GM12878 (cell line): ENCODE measurements at regions not wholly inside any gene's neighbourhood (a gene's known extent, or its start where the extent isn't known, plus 50 kb on each side); places are given as distances from the start of the nearest gene placed in this dataset.

Source experiments
- ATAC-seq: fragments of 200-7000 bp; cut with Tn5 transposase; 3 replicates; pipeline ENCODE4 v1.9.1; 2020; ENCODE audit warnings: mild to moderate bottlenecking, moderate library complexity
- BruUV-seq: library from RNA; stranded (reverse); fragments of 400-500 nt; replicated peaks from 2 replicates; lab custom pipeline; 2021; lab: Mats Ljungman, UMichigan
- CTCF ChIA-PET: fragments of 300-600 bp; sonication (Branson Sonifier 250); formaldehyde crosslinking; extraction: SDS; loops from one replicate; lab custom pipeline; 2021; ENCODE audit warnings: inconsistent platforms; lab: Yijun Ruan, JAX
- POLR2A ChIA-PET: fragments of 350-600 bp; formaldehyde crosslinking; extraction: SDS; loops from one replicate; lab custom pipeline; 2021; ENCODE audit warnings: inconsistent platforms; lab: Charles Lee
- RAD21 ChIA-PET: fragments of 300-600 bp; sonication (Branson Sonifier 250); formaldehyde crosslinking; loops from one replicate; lab custom pipeline; 2023; ENCODE audit warnings: antibody characterized with exemption; ENCODE audit not compliant: unreplicated experiment; lab: Charles Lee
- SMC1A ChIA-PET: fragments of 300-600 bp; sonication (Branson Sonifier 250); formaldehyde crosslinking; loops from one replicate; lab custom pipeline; 2023; ENCODE audit not compliant: unreplicated experiment, uncharacterized antibody; lab: Charles Lee
- DNase-seq: peaks from one replicate; pipeline ENCODE4 v3.0.0-alpha.2; 2011; ENCODE audit warnings: low read depth, low spot score
- FAIRE-seq: peaks from 3 replicates; lab custom pipeline; 2011; peaks lifted over from hg19 to GRCh38; lab: Jason Lieb, UNC
- H2AFZ ChIP-seq: 2 replicates; pipeline ENCODE4 v1.6.0; 2011; ENCODE audit warnings: low read depth, low read length, control low read depth; ENCODE audit not compliant: control insufficient read depth
- H3K27ac ChIP-seq: 2 replicates; pipeline ENCODE4 v1.5.1; 2011; ENCODE audit warnings: control low read depth; ENCODE audit not compliant: control insufficient read depth, insufficient read depth
- H3K27me3 ChIP-seq, 2 experiments: replicated peaks in 1 of 2; 2 replicates each; pipeline versions ENCODE4 v1.6.0 to v1.6.1; 2011; ENCODE audit warnings: low read length in 1 of 2; ENCODE audit not compliant: control insufficient read depth in 2 of 2, insufficient read depth in 2 of 2
- H3K36me3 ChIP-seq, 2 experiments: 2 replicates each; pipeline ENCODE4 v1.5.1; 2011; ENCODE audit warnings: low read length in 1 of 2; ENCODE audit not compliant: control insufficient read depth in 2 of 2, insufficient read depth in 2 of 2
- H3K4me1 ChIP-seq: 2 replicates; pipeline ENCODE4 v1.6.1; 2011; ENCODE audit warnings: mild to moderate bottlenecking, low read length, moderate library complexity, mixed read lengths; ENCODE audit not compliant: control insufficient read depth, insufficient read depth
- H3K4me2 ChIP-seq: 2 replicates; pipeline ENCODE4 v1.6.0; 2011; ENCODE audit warnings: control low read depth; ENCODE audit not compliant: control insufficient read depth, insufficient read depth
- H3K4me3 ChIP-seq: fragments of 200-600 bp; sonication (generic); 2 replicates; pipeline ENCODE4 v1.5.1; 2016
- H3K79me2 ChIP-seq: 2 replicates; pipeline ENCODE4 v1.6.0; 2011; ENCODE audit warnings: low read length; ENCODE audit not compliant: control insufficient read depth, insufficient read depth
- H3K9ac ChIP-seq: 2 replicates; pipeline ENCODE4 v1.8.0; 2011; ENCODE audit warnings: low read length, control low read depth, mixed read lengths; ENCODE audit not compliant: control insufficient read depth, insufficient read depth
- H3K9me3 ChIP-seq: replicated peaks from 3 replicates; pipeline ENCODE4 v1.5.1; 2011; ENCODE audit warnings: mild to moderate bottlenecking, low read length; ENCODE audit not compliant: control insufficient read depth, insufficient read depth
- H4K20me1 ChIP-seq: 2 replicates; pipeline ENCODE4 v1.6.0; 2011; ENCODE audit not compliant: control insufficient read depth, insufficient read depth
- BMI1 ChIP-seq: fragments of 450-650 bp; IDR thresholded peaks from 2 replicates; pipeline ENCODE4 v1.6.1; 2016; ENCODE audit warnings: mild to moderate bottlenecking, moderate library complexity, borderline replicate concordance
- CREB1 ChIP-seq: IDR thresholded peaks from 2 replicates; pipeline ENCODE4 v1.6.1; 2012; ENCODE audit warnings: low read depth, mild to moderate bottlenecking, inconsistent platforms
- CREM ChIP-seq: IDR thresholded peaks from 2 replicates; pipeline ENCODE4 v1.6.1; 2014; ENCODE audit warnings: antibody characterized with exemption, low read depth
- FOXM1 ChIP-seq: IDR thresholded peaks from 2 replicates; pipeline ENCODE4 v1.6.1; 2012; ENCODE audit warnings: low read depth, mild to moderate bottlenecking, inconsistent platforms, low read length, moderate library complexity
- IRF4 ChIP-seq: IDR thresholded peaks from 2 replicates; pipeline ENCODE4 v1.6.1; 2011; ENCODE audit warnings: low read depth, low read length
- NR2F1 ChIP-seq: fragments of 450-650 bp; conservative IDR thresholded peaks from 2 replicates; pipeline ENCODE4 v1.6.1; 2017; ENCODE audit warnings: mild to moderate bottlenecking
- NRF1 ChIP-seq: conservative IDR thresholded peaks from 2 replicates; pipeline ENCODE4 v1.6.1; 2011; ENCODE audit warnings: mild to moderate bottlenecking, low read depth, low read length, improper control_type of control experiment
- SMC3 ChIP-seq: IDR thresholded peaks from 2 replicates; pipeline ENCODE4 v1.6.1; 2011; ENCODE audit warnings: low read length, improper control_type of control experiment, borderline replicate concordance
- ZSCAN29 ChIP-seq: fragments of 450-650 bp; IDR thresholded peaks from 2 replicates; pipeline ENCODE4 v1.6.1; 2017; ENCODE audit warnings: mild to moderate bottlenecking, moderate library complexity
- WGBS: methylation state at CpG from one replicate; pipeline ENCODE4 v1.1.6; 2016; ENCODE audit warnings: low lambda C conversion rate; ENCODE audit not compliant: insufficient replicate concordance, insufficient coverage; ENCODE audit errors: missing lambda C conversion rate; 5-methylcytosine and 5-hydroxymethylcytosine counted together
- in situ Hi-C: fragments of 300-500 bp; cut with MboI; formaldehyde crosslinking; loops from 9 replicates; pipeline ENCODE4 v1.14.3; 2018; ENCODE audit warnings: mixed read lengths
- intact Hi-C: fragments of 100-400 bp; cut with micrococcal nuclease; formaldehyde crosslinking; loops from one replicate; pipeline ENCODE4 v1.14.2; 2022; ENCODE audit not compliant: unreplicated experiment
- TF ChIP-seq, protein P1 (sequence below): fragments of 450-650 bp; IDR thresholded peaks from 2 replicates; pipeline ENCODE4 v1.6.1; 2016; ENCODE audit warnings: mild to moderate bottlenecking, moderate library complexity, borderline replicate concordance
- TF ChIP-seq, protein P2 (sequence below): fragments of 450-650 bp; IDR thresholded peaks from 2 replicates; pipeline ENCODE4 v1.6.1; 2017; ENCODE audit warnings: antibody characterized with exemption, mild to moderate bottlenecking, moderate library complexity

DNA sequence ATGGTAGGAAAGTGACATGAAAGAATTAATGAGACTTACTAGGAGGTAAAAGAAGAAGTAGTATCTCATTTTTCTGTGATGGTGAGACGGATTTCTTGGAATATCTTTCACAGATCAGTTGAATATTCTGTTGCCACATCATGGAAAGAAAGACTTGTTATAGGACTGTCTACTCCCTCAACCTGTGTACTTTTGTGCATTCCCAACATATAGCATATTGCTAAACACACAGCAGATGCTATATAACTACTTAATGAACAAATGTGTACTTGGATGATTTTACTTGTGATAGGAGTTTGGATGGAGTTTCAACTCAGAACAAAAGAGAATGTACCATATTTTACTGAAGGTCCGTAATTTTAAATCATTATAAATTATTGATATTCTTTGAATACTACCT is 128.5 kb downstream of the LURAP1L start:
- no peak overlapping the region for H3K4me3 ChIP-seq
- POLR2A ChIA-PET = no interaction called here
- TF ChIP-seq NR2F1 (no peak), FOXM1 (no peak)
- no TSS peak for BruUV-seq
- H3K4me1 ChIP-seq = no peaks in the 10 kb centered on the region
- ATAC-seq (no peak), FAIRE-seq (no peak), DNase-seq (no peak)
- no peak overlapping the region for H3K9ac ChIP-seq
- SMC1A ChIA-PET = no interaction called here
- H3K27me3 ChIP-seq = no peaks in the 10 kb centered on the region
- H3K9me3 ChIP-seq = no peaks in the 10 kb centered on the region
- RAD21 ChIA-PET = no interaction called here
- no peak overlapping the region for H3K27ac ChIP-seq
- H3K79me2 ChIP-seq = no peaks in the 10 kb centered on the region
- intact Hi-C loops (no loop called here), in situ Hi-C loops (no loop called here)
- no peaks in the 10 kb centered on the region for H4K20me1 ChIP-seq
- H3K4me2 ChIP-seq = no peak overlapping the region
- WGBS = 0% methylated on average over 2 of the region's 2 CpGs
- no peaks in the 10 kb centered on the region for H3K36me3 ChIP-seq
- no peak overlapping the region for H2AFZ ChIP-seq
- CTCF ChIA-PET = no interaction called here

DNA sequence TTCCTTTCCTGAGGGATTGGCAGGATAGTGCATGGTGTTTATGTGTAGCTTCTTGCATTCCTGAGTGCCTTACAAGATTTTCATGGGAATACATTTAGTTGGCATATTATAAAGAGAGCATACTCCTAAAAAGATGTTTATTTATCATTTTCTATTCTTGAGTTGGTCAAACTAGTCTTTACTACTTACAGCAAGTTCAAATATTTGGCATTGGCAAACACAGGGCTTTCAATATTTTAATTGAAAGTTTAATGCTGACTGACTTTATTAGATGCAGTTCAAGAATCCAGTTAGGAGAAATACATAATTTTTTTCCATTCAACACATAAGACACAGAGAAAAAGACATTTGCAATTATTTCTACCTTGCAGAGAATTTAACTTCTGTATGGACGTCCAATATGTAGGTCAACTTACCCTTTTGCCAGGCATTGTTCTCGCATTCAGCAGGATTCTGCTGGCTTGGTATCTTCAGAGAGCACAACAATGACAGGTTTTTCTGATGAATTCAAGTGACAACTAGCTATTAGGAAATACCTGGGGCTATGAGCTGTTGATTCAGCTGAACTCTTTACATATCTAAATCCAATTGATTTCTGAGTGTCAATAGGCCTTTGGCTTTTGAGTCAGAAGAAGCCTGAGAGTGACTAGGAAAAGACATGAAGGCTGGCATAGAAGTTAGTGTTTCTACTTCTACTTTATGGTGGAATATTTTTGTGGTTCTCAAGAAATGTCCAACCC is 129.6 kb downstream of the LURAP1L start:
- Histone ChIP-seq H3K36me3 (no peaks in the 10 kb centered on the region), H3K4me2 (no peak overlapping the region), H3K9ac (no peak overlapping the region), H2AFZ (no peak overlapping the region), H3K4me3 (no peak overlapping the region), H3K4me1 (no peaks in the 10 kb centered on the region), H3K27ac (no peak overlapping the region), H3K27me3 (no peaks in the 10 kb centered on the region), H4K20me1 (no peaks in the 10 kb centered on the region), H3K79me2 (no peaks in the 10 kb centered on the region), H3K9me3 (no peaks in the 10 kb centered on the region)
- RAD21 ChIA-PET = no interaction called here
- FAIRE-seq = no peak
- DNase-seq = no peak
- SMC1A ChIA-PET = no interaction called here
- CTCF ChIA-PET = interaction anchor here (0.6 kb wide), 1 partner anchor 1179 kb away, joined by 4 read pairs; no protein-coding TSS in a partner anchor
- intact Hi-C loops (no loop called here), in situ Hi-C loops (no loop called here)
- TF ChIP-seq ZSCAN29 (no peak), IRF4 (no peak), NRF1 (no peak), BMI1 (no peak), SMC3 (no peak), CREB1 (no peak), CREM (no peak)
- TF ChIP-seq, protein P1, sequence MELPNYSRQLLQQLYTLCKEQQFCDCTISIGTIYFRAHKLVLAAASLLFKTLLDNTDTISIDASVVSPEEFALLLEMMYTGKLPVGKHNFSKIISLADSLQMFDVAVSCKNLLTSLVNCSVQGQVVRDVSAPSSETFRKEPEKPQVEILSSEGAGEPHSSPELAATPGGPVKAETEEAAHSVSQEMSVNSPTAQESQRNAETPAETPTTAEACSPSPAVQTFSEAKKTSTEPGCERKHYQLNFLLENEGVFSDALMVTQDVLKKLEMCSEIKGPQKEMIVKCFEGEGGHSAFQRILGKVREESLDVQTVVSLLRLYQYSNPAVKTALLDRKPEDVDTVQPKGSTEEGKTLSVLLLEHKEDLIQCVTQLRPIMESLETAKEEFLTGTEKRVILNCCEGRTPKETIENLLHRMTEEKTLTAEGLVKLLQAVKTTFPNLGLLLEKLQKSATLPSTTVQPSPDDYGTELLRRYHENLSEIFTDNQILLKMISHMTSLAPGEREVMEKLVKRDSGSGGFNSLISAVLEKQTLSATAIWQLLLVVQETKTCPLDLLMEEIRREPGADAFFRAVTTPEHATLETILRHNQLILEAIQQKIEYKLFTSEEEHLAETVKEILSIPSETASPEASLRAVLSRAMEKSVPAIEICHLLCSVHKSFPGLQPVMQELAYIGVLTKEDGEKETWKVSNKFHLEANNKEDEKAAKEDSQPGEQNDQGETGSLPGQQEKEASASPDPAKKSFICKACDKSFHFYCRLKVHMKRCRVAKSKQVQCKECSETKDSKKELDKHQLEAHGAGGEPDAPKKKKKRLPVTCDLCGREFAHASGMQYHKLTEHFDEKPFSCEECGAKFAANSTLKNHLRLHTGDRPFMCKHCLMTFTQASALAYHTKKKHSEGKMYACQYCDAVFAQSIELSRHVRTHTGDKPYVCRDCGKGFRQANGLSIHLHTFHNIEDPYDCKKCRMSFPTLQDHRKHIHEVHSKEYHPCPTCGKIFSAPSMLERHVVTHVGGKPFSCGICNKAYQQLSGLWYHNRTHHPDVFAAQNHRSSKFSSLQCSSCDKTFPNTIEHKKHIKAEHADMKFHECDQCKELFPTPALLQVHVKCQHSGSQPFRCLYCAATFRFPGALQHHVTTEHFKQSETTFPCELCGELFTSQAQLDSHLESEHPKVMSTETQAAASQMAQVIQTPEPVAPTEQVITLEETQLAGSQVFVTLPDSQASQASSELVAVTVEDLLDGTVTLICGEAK = no peak
- TF ChIP-seq, protein P2, sequence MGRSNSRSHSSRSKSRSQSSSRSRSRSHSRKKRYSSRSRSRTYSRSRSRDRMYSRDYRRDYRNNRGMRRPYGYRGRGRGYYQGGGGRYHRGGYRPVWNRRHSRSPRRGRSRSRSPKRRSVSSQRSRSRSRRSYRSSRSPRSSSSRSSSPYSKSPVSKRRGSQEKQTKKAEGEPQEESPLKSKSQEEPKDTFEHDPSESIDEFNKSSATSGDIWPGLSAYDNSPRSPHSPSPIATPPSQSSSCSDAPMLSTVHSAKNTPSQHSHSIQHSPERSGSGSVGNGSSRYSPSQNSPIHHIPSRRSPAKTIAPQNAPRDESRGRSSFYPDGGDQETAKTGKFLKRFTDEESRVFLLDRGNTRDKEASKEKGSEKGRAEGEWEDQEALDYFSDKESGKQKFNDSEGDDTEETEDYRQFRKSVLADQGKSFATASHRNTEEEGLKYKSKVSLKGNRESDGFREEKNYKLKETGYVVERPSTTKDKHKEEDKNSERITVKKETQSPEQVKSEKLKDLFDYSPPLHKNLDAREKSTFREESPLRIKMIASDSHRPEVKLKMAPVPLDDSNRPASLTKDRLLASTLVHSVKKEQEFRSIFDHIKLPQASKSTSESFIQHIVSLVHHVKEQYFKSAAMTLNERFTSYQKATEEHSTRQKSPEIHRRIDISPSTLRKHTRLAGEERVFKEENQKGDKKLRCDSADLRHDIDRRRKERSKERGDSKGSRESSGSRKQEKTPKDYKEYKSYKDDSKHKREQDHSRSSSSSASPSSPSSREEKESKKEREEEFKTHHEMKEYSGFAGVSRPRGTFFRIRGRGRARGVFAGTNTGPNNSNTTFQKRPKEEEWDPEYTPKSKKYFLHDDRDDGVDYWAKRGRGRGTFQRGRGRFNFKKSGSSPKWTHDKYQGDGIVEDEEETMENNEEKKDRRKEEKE = no peak
- WGBS = 0% methylated on average over 2 of the region's 2 CpGs
- POLR2A ChIA-PET = no interaction called here
- no TSS peak for BruUV-seq
- no peak for ATAC-seq
